Neural progenitor cell (in vitro differentiated cells): ENCODE measurements at regions not wholly inside any gene's neighbourhood (a gene's known extent, or its start where the extent isn't known, plus 50 kb on each side); places are given as distances from the start of the nearest gene placed in this dataset.

Experiments used
- DNase-seq: peaks from one replicate; pipeline ENCODE4 v3.0.0-alpha.2; 2016; ENCODE audit warnings: low spot score
- H2AFZ ChIP-seq: fragments of 200-600 bp; sonication (generic); replicated peaks from 2 replicates; pipeline ENCODE4 v1.6.1; 2016; ENCODE audit warnings: antibody characterized with exemption
- H3F3A ChIP-seq: fragments of 200-600 bp; sonication (generic); 2 replicates; pipeline ENCODE4 v1.6.1; 2016; ENCODE audit warnings: antibody characterized with exemption, low read depth
- H3K27ac ChIP-seq: fragments of 200-600 bp; sonication (generic); 2 replicates; pipeline ENCODE4 v1.5.1; 2016; ENCODE audit warnings: mild to moderate bottlenecking
- H3K27me3 ChIP-seq: fragments of 200-600 bp; sonication (generic); 2 replicates; pipeline ENCODE4 v1.6.1; 2016; ENCODE audit warnings: mild to moderate bottlenecking, moderate library complexity
- H3K36me3 ChIP-seq: fragments of 200-600 bp; sonication (generic); 2 replicates; pipeline ENCODE4 v1.5.1; 2016
- H3K4me1 ChIP-seq: fragments of 200-600 bp; sonication (generic); 2 replicates; pipeline ENCODE4 v1.6.1; 2016; ENCODE audit warnings: mixed run types
- H3K4me2 ChIP-seq: fragments of 200-600 bp; sonication (generic); 2 replicates; pipeline ENCODE4 v1.6.1; 2016
- H3K4me3 ChIP-seq: fragments of 200-600 bp; sonication (generic); 2 replicates; pipeline ENCODE4 v1.5.1; 2016
- H3K79me2 ChIP-seq: fragments of 200-600 bp; sonication (generic); 2 replicates; pipeline ENCODE4 v1.6.1; 2016; ENCODE audit warnings: low read depth
- H3K9ac ChIP-seq: fragments of 200-600 bp; sonication (generic); 2 replicates; pipeline ENCODE4 v1.6.1; 2016
- H3K9me3 ChIP-seq: fragments of 200-600 bp; sonication (generic); 2 replicates; pipeline ENCODE4 v1.5.1; 2016; ENCODE audit warnings: low read depth
- H4K20me1 ChIP-seq: fragments of 200-600 bp; sonication (generic); 2 replicates; pipeline ENCODE4 v1.6.1; 2016; ENCODE audit warnings: low read depth
- H3K27ac Mint-ChIP-seq: 3 replicates; pipeline ENCODE4 v1.8.0; 2021; ENCODE audit warnings: mixed read lengths
- H3K27me3 Mint-ChIP-seq: 2 replicates; pipeline ENCODE4 v1.8.0; 2022; ENCODE audit warnings: low read depth, mild to moderate bottlenecking, inconsistent platforms, moderate library complexity, mixed read lengths; ENCODE audit not compliant: insufficient read depth
- H3K36me3 Mint-ChIP-seq: 3 replicates; pipeline ENCODE4 v1.8.0; 2021; ENCODE audit warnings: mixed read lengths
- H3K4me1 Mint-ChIP-seq: 3 replicates; pipeline ENCODE4 v1.8.0; 2021; ENCODE audit warnings: mixed read lengths
- H3K4me3 Mint-ChIP-seq: 3 replicates; pipeline ENCODE4 v1.8.0; 2021; ENCODE audit warnings: mild to moderate bottlenecking, moderate library complexity, mixed read lengths
- H3K9me3 Mint-ChIP-seq: 3 replicates; pipeline ENCODE4 v1.8.0; 2020; ENCODE audit warnings: mixed read lengths
- CTCF ChIP-seq: fragments of 200-600 bp; sonication (generic); IDR thresholded peaks from 2 replicates; pipeline ENCODE4 v1.5.1; 2017; ENCODE audit warnings: antibody characterized with exemption, mild to moderate bottlenecking
- EZH2 ChIP-seq: fragments of 200-600 bp; sonication (generic); IDR thresholded peaks from 2 replicates; pipeline ENCODE4 v1.6.1; 2017; ENCODE audit warnings: antibody characterized with exemption, mild to moderate bottlenecking, moderate library complexity
- EZH2phosphoT487 ChIP-seq: fragments of 200-600 bp; sonication (generic); IDR thresholded peaks from 2 replicates; pipeline ENCODE4 v1.6.1; 2017; ENCODE audit warnings: antibody characterized with exemption

GRCh38 chr14:61122862-61123261, 141.8 kb downstream of the SLC38A6 start:
- Mint-ChIP-seq H3K36me3 (no peaks in the 10 kb centered on the region), H3K27me3 (peaks cover 5% of the 10 kb centered on the region), H3K4me1 (peaks cover 20% of the 10 kb centered on the region), H3K27ac (no peak overlapping the region), H3K4me3 (no peak overlapping the region), H3K9me3 (peaks cover 11% of the 10 kb centered on the region)
- H3K4me2 ChIP-seq = no peak overlapping the region
- no peaks in the 10 kb centered on the region for H3K36me3 ChIP-seq
- H3K9me3 ChIP-seq = no peaks in the 10 kb centered on the region
- H3F3A ChIP-seq = peaks cover 32% of the 10 kb centered on the region
- H3K4me3 ChIP-seq = no peak overlapping the region
- no peak overlapping the region for H3K9ac ChIP-seq
- TF ChIP-seq CTCF = no peak
- no peak for TF ChIP-seq EZH2phosphoT487
- TF ChIP-seq EZH2 = no peak
- H4K20me1 ChIP-seq = no peaks in the 10 kb centered on the region
- no peak overlapping the region for H3K27ac ChIP-seq
- no peak overlapping the region for H2AFZ ChIP-seq
- H3K27me3 ChIP-seq = no peaks in the 10 kb centered on the region
- no peak for DNase-seq
- peaks cover 29% of the 10 kb centered on the region for H3K4me1 ChIP-seq
- no peaks in the 10 kb centered on the region for H3K79me2 ChIP-seq

- Histone ChIP-seq H3K4me1 (peaks cover 14% of the 10 kb centered on the region), H2AFZ (no peak overlapping the region), H4K20me1 (no peaks in the 10 kb centered on the region), H3F3A (peaks cover 18% of the 10 kb centered on the region), H3K27me3 (no peaks in the 10 kb centered on the region), H3K79me2 (no peaks in the 10 kb centered on the region), H3K9ac (no peak overlapping the region), H3K4me3 (no peak overlapping the region), H3K4me2 (no peak overlapping the region), H3K9me3 (no peaks in the 10 kb centered on the region), H3K27ac (no peak overlapping the region), H3K36me3 (no peaks in the 10 kb centered on the region)
- H3K27ac Mint-ChIP-seq = no peak overlapping the region
- no peak overlapping the region for H3K4me3 Mint-ChIP-seq
- peaks cover 19% of the 10 kb centered on the region for H3K9me3 Mint-ChIP-seq
- no peak for DNase-seq
- H3K4me1 Mint-ChIP-seq = peaks cover 9% of the 10 kb centered on the region
- TF ChIP-seq EZH2phosphoT487 = no peak
- TF ChIP-seq CTCF = no peak
- no peak for TF ChIP-seq EZH2
- H3K36me3 Mint-ChIP-seq = peaks cover 1% of the 10 kb centered on the region
- H3K27me3 Mint-ChIP-seq = peaks cover 5% of the 10 kb centered on the region
Measured at GRCh38 chr14:61121355-61121787, 140.3 kb downstream of the SLC38A6 start.

GRCh38 chr14:61120576-61120975, 139.5 kb downstream of the SLC38A6 start:
- Histone ChIP-seq H3K4me3 (no peak overlapping the region), H3K9ac (no peak overlapping the region), H3K79me2 (no peaks in the 10 kb centered on the region), H3K27ac (no peak overlapping the region), H4K20me1 (no peaks in the 10 kb centered on the region), H3K4me2 (no peak overlapping the region), H3K36me3 (no peaks in the 10 kb centered on the region), H3K9me3 (no peaks in the 10 kb centered on the region), H2AFZ (no peak overlapping the region), H3K4me1 (peaks cover 9% of the 10 kb centered on the region), H3K27me3 (no peaks in the 10 kb centered on the region), H3F3A (peaks cover 13% of the 10 kb centered on the region)
- TF ChIP-seq CTCF (no peak), EZH2phosphoT487 (no peak), EZH2 (no peak)
- no peak for DNase-seq
- Mint-ChIP-seq H3K27ac (no peak overlapping the region), H3K4me1 (peaks cover 3% of the 10 kb centered on the region), H3K9me3 (peaks cover 21% of the 10 kb centered on the region), H3K27me3 (peaks cover 5% of the 10 kb centered on the region), H3K4me3 (no peak overlapping the region), H3K36me3 (peaks cover 1% of the 10 kb centered on the region)
